ENCODE measurements at regions not wholly inside any gene's neighbourhood (a gene's known extent, or its start where the extent isn't known, plus 50 kb on each side); places are given as distances from the start of the nearest gene placed in this dataset.

- TF ChIP-seq CTCF (IDR thresholded peaks at IDR 0.05) (no peak), POLR2A (IDR thresholded peaks at IDR 0.05) (no peak)
These were observed 263.3 kb upstream of the TPM1 start for GRCh38 chr15:62779036-62779770.
